ENCODE measurements at regions not wholly inside any gene's neighbourhood (a gene's known extent, or its start where the extent isn't known, plus 50 kb on each side); places are given as distances from the start of the nearest gene placed in this dataset.

DNA sequence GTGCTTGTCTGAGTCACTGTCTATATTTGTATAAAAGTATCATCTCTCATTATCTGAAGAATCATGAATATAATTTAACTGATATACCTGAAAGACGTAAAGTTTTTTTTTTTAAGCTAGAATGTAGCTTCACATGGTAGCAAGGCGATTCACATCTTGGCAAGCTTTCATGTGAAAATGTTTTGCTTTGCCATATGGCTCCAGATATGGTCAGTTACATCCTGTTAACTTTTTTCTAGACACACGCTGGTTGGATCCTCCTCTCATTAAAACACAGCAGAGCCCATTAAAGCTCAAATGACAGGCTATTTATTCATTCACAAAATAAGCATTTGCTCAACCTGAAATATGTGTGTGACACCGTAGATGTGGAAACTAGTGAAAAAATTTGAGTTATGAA is 412.8 kb downstream of the KIF2B start:
- TF ChIP-seq POLR2AphosphoS5 (IDR thresholded peaks at IDR 0.05; ENCODE audit: borderline replicate concordance, low read depth, low read length) (no peak), EZH2 (IDR thresholded peaks at IDR 0.05) (no peak)

Data from SK-N-MC (cell line).